ENCODE measurements at regions not wholly inside any gene's neighbourhood (a gene's known extent, or its start where the extent isn't known, plus 50 kb on each side); places are given as distances from the start of the nearest gene placed in this dataset.

DNA sequence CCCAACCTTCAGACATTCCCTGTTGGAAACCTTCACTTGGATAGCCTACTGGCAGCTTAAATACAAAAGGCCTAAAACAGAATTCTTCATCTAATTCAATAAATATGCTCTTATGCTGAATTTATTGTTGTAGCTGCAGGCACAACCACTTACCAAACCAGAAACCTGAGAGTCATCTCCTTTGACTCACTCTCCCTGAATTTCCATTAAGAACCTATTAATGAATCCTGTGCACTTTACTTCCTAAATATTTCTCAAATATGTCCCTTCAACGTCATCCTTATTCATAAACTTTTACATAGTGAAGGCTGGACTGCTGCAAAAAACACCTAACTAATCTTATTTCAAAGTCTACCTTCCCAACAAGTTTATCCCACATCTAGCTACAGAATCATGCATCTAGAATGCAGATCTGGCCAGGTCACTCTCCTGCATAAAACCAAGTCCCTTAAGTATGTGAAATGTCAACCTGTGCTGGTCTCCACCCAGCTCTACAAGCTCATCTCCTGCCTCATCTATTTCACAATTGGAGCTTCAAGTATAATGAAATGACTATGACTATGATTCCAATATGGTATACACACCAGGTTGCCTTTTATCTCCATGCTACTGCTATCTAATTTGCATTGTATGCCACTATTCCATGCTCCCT lies 354.2 kb downstream of the ZEB2 start:
- intact Hi-C loops (cut with DNase I): no loop called here
- no peaks in the 10 kb centered on the region for H3K27me3 ChIP-seq
- H3K27ac ChIP-seq: no peak overlapping the region
- H3K4me3 ChIP-seq: no peak overlapping the region
- DNase-seq: no peak
- TF ChIP-seq, protein P1, sequence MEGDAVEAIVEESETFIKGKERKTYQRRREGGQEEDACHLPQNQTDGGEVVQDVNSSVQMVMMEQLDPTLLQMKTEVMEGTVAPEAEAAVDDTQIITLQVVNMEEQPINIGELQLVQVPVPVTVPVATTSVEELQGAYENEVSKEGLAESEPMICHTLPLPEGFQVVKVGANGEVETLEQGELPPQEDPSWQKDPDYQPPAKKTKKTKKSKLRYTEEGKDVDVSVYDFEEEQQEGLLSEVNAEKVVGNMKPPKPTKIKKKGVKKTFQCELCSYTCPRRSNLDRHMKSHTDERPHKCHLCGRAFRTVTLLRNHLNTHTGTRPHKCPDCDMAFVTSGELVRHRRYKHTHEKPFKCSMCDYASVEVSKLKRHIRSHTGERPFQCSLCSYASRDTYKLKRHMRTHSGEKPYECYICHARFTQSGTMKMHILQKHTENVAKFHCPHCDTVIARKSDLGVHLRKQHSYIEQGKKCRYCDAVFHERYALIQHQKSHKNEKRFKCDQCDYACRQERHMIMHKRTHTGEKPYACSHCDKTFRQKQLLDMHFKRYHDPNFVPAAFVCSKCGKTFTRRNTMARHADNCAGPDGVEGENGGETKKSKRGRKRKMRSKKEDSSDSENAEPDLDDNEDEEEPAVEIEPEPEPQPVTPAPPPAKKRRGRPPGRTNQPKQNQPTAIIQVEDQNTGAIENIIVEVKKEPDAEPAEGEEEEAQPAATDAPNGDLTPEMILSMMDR (IDR thresholded peaks at IDR 0.05): no peak
- H3K4me1 ChIP-seq: no peaks in the 10 kb centered on the region
- H3K36me3 ChIP-seq (replicated peaks in 1 of 2; ENCODE audit: insufficient read depth in 1 of 2, low read depth in 2 of 2): no peaks in the 10 kb centered on the region
- WGBS, 2 donors: 86 to 96% methylated on average over 1 of the region's 1 CpG
- no peaks in the 10 kb centered on the region for H3K9me3 ChIP-seq
- no peak for ATAC-seq

DNA sequence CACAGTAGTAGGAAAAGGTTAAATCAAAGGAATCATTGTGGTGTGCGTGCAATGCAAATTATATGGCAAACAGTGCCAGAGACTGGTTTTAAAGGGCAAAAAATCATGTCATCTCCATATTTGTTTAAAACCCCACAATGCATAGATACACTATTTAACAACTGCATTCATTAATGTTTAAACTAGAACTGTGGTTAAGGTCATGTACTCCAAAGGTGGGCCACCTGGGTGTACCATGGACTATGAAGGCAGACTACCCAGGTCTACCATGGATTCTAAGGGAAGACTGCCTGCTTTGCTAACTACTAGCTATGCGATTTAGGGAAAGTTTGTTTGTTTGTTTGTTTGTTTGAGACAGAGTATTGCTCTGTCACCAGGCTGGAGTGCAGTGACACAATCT lies 356.3 kb downstream of the ZEB2 start:
- 86 to 91% methylated on average over 2 of the region's 2 CpGs for WGBS, 2 donors
- no peaks in the 10 kb centered on the region for H3K4me1 ChIP-seq

DNA sequence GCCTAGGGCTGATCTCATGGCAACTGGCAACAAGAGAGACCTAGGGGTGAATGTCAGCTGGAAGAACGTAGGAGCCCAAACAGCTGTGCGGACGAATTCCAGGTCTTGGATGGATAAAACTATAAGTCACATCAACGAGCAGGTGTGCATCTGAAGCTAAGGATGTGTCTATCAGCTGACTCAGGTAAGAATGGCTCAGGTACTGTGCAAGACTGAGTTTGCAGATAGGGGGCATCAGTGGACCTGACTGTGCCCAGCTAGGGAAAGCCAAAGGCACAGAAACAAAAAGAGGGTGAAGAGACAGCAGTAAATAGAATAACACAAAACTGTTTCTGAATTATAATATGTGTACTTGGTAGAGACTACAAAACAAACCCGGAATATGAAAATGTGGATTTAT lies 357.3 kb downstream of the ZEB2 start:
- WGBS, 2 donors: 63 to 74% methylated on average over 5 of the region's 5 CpGs
- Histone ChIP-seq H3K36me3 (replicated peaks in 1 of 2; ENCODE audit: insufficient read depth in 1 of 2, low read depth in 2 of 2) (no peaks in the 10 kb centered on the region), H3K4me3 (no peak overlapping the region), H3K4me1 (no peaks in the 10 kb centered on the region), H3K27me3 (no peaks in the 10 kb centered on the region), H3K27ac (no peak overlapping the region), H3K9me3 (no peaks in the 10 kb centered on the region)
- TF ChIP-seq, protein P1 (IDR thresholded peaks at IDR 0.05): peak in 6 of 7 experiments; percentile 35 to 69 (median 58)
- no peak for TF ChIP-seq POLR2A (IDR thresholded peaks at IDR 0.05)
- intact Hi-C loops (cut with DNase I): no loop called here
- ATAC-seq (peak; percentile 68), DNase-seq (peak; percentile 38 to 64 (median 54))

More for the DNA sequence above, 356.3 kb downstream of the ZEB2 start:
- ATAC-seq (no peak), DNase-seq (no peak)
- intact Hi-C loops (cut with DNase I): no loop called here
- H3K27me3 ChIP-seq: no peaks in the 10 kb centered on the region
- H3K4me3 ChIP-seq: no peak overlapping the region
- no peak for TF ChIP-seq POLR2A (IDR thresholded peaks at IDR 0.05)
- TF ChIP-seq, protein P1 (IDR thresholded peaks at IDR 0.05): no peak
- H3K36me3 ChIP-seq (replicated peaks in 1 of 2; ENCODE audit: insufficient read depth in 1 of 2, low read depth in 2 of 2): no peaks in the 10 kb centered on the region
- no peaks in the 10 kb centered on the region for H3K9me3 ChIP-seq
- H3K27ac ChIP-seq: no peak overlapping the region

DNA sequence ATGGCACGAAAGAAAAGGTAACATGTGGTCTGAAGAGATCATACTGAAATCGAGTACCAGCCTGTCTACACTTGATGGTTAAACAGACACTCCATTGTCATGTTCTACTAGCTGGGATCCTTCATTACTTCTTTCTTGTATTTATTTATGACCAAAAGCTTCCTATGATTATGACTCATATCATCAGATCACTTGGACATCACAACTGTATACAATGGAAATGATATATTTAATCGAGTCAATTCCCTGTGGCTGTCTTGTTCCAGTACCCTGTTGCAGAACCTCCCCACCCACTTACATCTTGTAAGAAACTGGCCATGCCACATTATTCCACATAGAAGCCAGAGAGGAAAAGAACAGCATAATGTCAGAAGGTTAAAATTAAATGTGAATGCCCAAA lies 358.9 kb downstream of the ZEB2 start:
- DNase-seq (no peak), ATAC-seq (no peak)
- intact Hi-C loops (cut with DNase I): no loop called here
- Histone ChIP-seq H3K4me1 (no peaks in the 10 kb centered on the region), H3K9me3 (no peaks in the 10 kb centered on the region), H3K36me3 (replicated peaks in 1 of 2; ENCODE audit: insufficient read depth in 1 of 2, low read depth in 2 of 2) (no peaks in the 10 kb centered on the region), H3K27me3 (no peaks in the 10 kb centered on the region), H3K27ac (no peak overlapping the region), H3K4me3 (no peak overlapping the region)
- WGBS, 2 donors: 70 to 76% methylated on average over 3 of the region's 3 CpGs
- TF ChIP-seq, protein P1 (IDR thresholded peaks at IDR 0.05): no peak
- no peak for TF ChIP-seq POLR2A (IDR thresholded peaks at IDR 0.05)

DNA sequence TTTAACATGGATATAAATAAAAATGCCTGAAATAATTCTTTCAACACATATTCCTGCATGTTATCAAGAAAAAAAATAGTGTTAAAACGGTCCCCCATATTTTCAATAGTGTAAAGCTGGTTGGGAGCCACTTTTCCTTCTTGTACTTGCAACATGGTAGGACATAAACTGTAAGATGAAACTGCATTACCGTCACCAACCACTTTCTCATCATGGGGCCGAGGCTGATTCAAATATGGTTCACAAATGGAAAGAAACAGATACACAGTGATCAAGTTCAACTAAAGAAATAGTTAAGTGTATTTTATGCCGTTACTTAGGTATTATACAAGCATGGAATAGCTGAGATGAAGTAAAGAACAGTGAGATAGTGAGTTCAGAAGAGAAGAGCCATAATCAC lies 360.7 kb downstream of the ZEB2 start:
- no peaks in the 10 kb centered on the region for H3K4me1 ChIP-seq
- 88 to 89% methylated on average over 4 of the region's 4 CpGs for WGBS, 2 donors
- no peaks in the 10 kb centered on the region for H3K36me3 ChIP-seq (replicated peaks in 1 of 2; ENCODE audit: insufficient read depth in 1 of 2, low read depth in 2 of 2)
- no peaks in the 10 kb centered on the region for H3K9me3 ChIP-seq
- TF ChIP-seq, protein P1 (IDR thresholded peaks at IDR 0.05): no peak
- TF ChIP-seq POLR2A (IDR thresholded peaks at IDR 0.05): no peak
- no peak overlapping the region for H3K4me3 ChIP-seq
- ATAC-seq (no peak), DNase-seq (no peak)
- H3K27ac ChIP-seq: no peak overlapping the region
- intact Hi-C loops (cut with DNase I): no loop called here
- H3K27me3 ChIP-seq: no peaks in the 10 kb centered on the region
